ENCODE measurements at regions not wholly inside any gene's neighbourhood (a gene's known extent, or its start where the extent isn't known, plus 50 kb on each side); places are given as distances from the start of the nearest gene placed in this dataset.

DNA sequence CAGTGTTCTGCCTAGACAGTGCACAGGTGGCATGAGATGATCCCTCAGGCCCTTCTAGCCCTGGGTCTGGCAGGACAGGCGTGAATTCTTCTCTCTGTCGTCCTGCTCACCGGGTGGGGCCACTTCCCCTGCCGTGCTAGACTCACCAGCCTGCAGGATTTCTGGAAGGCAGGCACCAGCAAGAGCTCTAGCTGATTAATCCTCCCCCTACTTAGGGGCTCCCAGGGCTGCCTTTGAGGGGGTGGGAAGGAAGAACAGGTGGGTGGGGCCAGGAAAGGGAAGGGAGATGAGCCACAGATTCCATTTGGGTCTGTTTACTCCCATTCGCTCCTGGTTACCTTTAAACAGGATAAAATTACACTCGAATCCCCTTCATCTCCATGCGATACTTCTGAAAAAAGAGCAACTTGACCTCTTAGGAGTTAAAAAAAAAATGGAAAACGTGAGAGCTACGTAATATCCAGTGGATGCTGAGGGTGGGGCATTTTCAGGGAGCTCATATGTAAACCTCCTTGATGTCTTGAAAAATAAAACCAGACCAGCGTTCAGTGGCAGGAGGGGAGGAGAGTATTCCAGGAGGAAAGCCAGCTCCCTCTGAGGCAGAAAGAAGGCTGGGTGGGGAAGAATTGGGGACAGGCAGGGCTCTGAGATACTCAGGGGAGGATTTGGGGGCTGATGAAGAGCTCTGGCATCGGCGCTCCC lies 665.5 kb downstream of the PTPRU start:
- DNase-seq = no peak

DNA sequence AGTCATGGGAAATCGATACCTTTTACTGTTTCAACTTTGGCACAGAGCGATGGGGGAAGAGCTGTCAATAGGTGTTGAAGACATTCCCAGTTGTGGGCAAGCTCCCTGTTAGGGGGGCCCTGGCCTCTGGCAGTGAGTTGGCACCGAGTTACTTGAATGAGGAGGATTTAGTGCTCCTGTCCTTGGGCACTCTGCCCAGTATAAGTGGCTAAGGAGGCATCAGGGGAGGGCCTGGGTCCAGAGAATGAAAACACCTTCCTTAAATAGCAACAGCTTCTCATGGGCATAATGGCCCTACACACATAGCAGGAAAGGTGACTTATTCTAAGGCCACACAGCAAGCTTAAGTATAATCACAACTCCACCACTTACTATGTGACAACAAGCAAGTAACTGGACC lies 664.4 kb downstream of the PTPRU start:
- DNase-seq = no peak

GRCh38 chr1:29900104-29900679 lies 663.9 kb downstream of the PTPRU start:
- DNase-seq = no peak

- DNase-seq = no peak
Measured at GRCh38 chr1:29896791-29897714, 660.7 kb downstream of the PTPRU start.

GRCh38 chr1:29896300-29896699 lies 660.0 kb downstream of the PTPRU start:
- DNase-seq = no peak

DNA sequence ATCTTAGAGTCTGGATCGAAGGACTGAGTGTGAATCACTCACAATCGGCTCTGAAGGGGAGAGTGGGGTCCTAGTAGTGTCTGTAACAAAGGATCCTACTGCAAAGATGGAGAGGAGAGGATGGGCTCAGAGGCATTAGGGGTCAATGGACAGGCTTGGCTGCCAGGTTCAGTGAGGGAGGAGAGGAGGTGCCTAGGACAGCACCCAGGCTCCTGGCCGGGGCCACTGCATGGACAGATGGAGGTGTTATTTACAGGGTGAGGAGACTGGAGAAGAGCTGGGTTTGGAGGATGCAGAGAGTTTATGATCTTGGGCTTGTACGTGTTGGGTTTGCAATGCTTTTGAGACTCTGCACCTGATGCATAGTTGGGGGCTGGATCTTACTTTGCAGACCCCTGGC lies 658.9 kb downstream of the PTPRU start:
- no peak for DNase-seq

DNA sequence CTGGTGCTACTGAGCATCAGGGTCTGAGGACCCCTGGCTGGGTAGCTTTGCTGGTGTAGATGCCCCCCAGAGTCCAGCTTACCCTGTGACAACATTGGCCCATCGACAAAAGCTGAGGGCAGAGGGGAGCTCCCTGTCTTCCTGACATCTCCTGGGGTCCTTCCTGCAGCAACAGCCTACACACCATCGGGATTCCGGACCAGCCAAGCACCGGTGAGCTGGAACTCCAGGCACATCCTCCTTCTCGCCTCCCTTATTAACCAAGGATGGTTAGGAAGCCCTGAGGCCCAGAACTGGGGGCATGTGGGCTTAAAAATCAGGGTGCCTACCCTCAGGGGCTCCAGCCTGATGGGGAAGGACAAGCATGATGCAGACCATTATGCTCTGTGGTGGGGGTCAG lies 658.0 kb downstream of the PTPRU start:
- no peak for DNase-seq

- DNase-seq = no peak
Measured at GRCh38 chr1:29893806-29894205, 657.5 kb downstream of the PTPRU start.

- DNase-seq = no peak
Measured at GRCh38 chr1:29893046-29893723, 656.9 kb downstream of the PTPRU start.

GRCh38 chr1:29892247-29892646 lies 655.9 kb downstream of the PTPRU start:
- no peak for DNase-seq

- no peak for DNase-seq
Measured at GRCh38 chr1:29890201-29890959, 654.1 kb downstream of the PTPRU start.

DNA sequence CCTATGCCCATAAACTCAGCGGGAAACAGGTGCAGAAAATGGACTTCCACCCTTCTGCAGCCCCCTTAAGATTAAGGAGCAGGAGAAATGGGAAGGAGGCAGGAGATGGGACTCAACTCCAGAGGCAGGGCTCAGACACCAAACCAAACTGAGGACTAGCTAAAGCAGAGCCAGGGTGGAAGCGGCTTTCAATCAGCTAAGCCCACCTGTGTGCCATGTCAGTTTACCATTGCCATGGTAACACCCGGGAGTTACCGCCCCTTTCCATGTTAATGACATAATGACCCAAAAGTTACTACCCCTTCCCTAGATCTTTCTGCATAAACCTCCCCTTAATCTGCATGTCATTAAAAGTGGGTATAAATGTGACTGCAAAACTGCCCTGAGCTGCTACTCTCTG lies 653.5 kb downstream of the PTPRU start:
- no peak for DNase-seq

DNA sequence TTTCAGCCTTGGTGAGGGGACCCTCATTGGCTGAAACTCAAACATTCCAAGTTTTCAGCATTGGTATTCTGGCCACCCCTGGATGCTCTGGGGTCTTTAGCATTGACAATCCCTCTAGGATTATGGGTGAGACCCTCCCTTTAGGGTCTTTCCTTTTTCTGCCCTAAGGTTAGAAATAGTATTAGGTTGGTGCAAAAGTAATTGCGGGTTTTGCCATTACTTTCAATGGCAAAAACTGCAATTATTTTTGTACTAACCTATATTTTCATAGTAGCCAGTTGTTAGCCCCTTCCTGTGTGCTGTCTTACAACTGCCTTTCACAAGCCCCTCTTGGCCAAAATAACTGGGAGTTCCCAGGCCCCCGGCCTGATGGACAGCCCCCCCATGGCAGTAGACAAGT lies 648.4 kb downstream of the PTPRU start:
- DNase-seq = no peak

GRCh38 chr1:29883986-29884385 lies 647.7 kb downstream of the PTPRU start:
- DNase-seq = no peak

- DNase-seq = no peak
Measured at GRCh38 chr1:29883411-29883832, 647.1 kb downstream of the PTPRU start.

DNA sequence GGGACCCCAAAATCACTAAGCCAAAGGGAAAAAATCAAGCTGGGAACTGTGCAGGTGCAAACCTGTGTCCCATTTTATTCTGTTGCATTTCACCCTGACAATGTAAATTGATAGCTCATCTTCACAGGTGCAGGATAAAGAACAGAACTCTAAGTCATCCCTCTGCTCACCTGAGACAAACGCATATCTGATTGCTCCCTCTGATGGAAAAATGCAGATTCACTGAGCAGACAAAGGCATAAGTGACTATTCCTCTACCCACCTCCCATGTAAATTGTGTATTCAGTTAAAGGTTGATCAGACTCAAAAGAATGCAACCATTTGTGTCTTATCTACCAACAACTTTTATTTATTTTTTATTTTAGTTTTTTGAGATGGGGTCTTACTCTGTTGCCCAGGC lies 644.2 kb downstream of the PTPRU start:
- no peak for DNase-seq

DNA sequence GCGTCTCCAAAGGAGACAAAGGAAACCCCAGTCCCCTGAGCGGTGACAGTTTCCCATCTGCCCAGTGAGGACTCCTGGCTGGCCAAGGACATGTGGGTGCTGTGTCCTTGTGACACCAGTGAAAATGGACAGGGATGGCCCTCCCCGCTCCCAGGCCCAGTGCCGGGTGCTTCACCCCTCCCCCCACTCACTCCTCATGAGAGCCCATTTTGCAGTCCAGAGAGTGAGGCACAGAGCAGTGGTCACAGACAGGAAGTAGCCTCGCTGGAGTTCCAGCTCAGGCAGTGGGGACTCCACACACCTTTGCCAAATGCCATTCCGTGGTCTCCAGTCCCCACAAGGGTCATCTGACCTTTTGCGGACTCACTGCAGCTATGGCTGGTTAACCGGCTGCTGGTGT lies 642.9 kb downstream of the PTPRU start:
- no peak for DNase-seq

DNA sequence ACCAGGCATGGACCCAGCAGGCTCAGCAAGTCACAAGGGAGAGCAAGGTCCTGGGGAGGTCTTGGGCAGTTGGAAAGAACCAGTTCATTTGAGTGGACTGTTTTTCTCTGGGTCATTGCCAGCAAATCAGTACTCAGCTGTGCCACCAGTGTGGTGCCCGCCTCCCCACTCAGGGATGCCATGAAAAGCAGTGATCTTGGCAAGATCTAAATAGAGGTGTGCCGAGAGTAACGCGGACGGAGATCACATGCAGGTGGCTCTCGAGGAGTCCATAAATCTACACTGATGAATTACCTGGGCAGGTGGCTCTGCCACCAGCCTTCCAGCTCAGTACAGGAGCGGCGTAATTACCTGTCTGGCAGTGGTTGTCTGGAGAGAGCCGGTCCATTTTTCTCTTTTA lies 642.2 kb downstream of the PTPRU start:
- no peak for DNase-seq

- DNase-seq = no peak
Measured at GRCh38 chr1:29876902-29877301, 640.6 kb downstream of the PTPRU start.

GRCh38 chr1:29876441-29876840 lies 640.1 kb downstream of the PTPRU start:
- no peak for DNase-seq

- no peak for DNase-seq
Measured at GRCh38 chr1:29875557-29876028, 639.3 kb downstream of the PTPRU start.

DNA sequence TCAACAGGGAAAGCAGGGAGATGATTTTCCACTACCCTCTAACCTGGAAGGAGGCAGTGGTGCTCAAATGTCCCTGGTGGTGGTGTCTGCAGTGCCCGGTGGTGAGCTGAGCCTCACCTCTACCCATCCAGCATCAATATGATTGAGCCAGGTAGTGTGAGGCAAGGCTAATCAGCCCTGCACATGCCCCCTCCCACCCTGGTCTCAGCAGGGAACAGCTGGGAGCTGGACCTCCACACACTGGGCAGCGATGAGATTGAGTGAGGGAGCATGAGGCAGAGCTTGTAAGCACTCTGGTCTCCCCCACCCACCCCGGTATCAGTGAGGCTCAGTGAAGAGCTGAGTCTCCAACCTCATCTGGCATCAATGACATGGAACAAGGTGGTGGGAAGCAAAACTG lies 634.3 kb downstream of the PTPRU start:
- DNase-seq = no peak

Data from NCI-H1048 (cell line).